Stimulated activated naive CD8-positive, alpha-beta T cell treated with anti-CD3 and anti-CD28 coated beads, Interleukin-15, Interleukin-2, amounts not matched to agents 100 ng/mL and 50 ng/mL, for 24 hours (primary cell): ENCODE measurements at regions not wholly inside any gene's neighbourhood (a gene's known extent, or its start where the extent isn't known, plus 50 kb on each side); places are given as distances from the start of the nearest gene placed in this dataset.

ENCODE experiments used
- H3K27ac Mint-ChIP-seq: one replicate; pipeline ENCODE4 v1.8.0; 2021; ENCODE audit warnings: mild to moderate bottlenecking, mixed read lengths
- H3K27me3 Mint-ChIP-seq: one replicate; pipeline ENCODE4 v1.8.0; 2021; ENCODE audit warnings: mixed read lengths
- H3K36me3 Mint-ChIP-seq: one replicate; pipeline ENCODE4 v1.8.0; 2021; ENCODE audit warnings: low read depth, mixed read lengths
- H3K4me1 Mint-ChIP-seq: one replicate; pipeline ENCODE4 v1.8.0; 2021; ENCODE audit warnings: low read depth, mixed read lengths
- H3K4me3 Mint-ChIP-seq: one replicate; pipeline ENCODE4 v1.8.0; 2021; ENCODE audit warnings: mild to moderate bottlenecking, mixed read lengths
- H3K9me3 Mint-ChIP-seq: one replicate; pipeline ENCODE4 v1.8.0; 2021; ENCODE audit warnings: mixed read lengths

DNA sequence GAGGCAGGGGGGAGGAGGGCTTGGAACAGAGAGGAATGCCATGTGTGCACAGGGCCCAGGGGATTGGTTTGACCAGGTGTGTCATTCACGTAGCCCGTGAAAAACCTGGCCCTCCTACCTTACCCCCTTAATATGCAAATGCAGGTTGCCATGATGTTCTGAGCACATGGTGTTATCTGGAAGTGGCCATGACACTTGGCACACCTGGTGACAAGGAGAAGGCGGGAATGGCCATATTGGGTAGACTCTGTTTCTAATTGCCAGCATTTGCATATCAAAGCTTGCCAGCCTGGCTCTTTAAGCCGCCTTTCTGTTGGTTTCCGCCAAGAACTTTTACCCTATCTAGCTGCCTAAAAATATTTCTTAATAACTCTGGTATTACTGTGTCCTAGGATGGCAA, 202.1 kb upstream of the DPH6 start:
- Mint-ChIP-seq H3K9me3 (peaks cover 1% of the 10 kb centered on the region), H3K4me1 (no peaks in the 10 kb centered on the region), H3K27ac (no peak overlapping the region), H3K36me3 (no peaks in the 10 kb centered on the region), H3K27me3 (peaks cover 4% of the 10 kb centered on the region), H3K4me3 (no peak overlapping the region)

- no peaks in the 10 kb centered on the region for H3K9me3 Mint-ChIP-seq
- no peak overlapping the region for H3K27ac Mint-ChIP-seq
- H3K4me3 Mint-ChIP-seq, result no peak overlapping the region
- no peaks in the 10 kb centered on the region for H3K4me1 Mint-ChIP-seq
- H3K36me3 Mint-ChIP-seq, result no peaks in the 10 kb centered on the region
- no peaks in the 10 kb centered on the region for H3K27me3 Mint-ChIP-seq
Observed at GRCh38 chr15:35750051-35750450, 204.1 kb upstream of the DPH6 start.

DNA sequence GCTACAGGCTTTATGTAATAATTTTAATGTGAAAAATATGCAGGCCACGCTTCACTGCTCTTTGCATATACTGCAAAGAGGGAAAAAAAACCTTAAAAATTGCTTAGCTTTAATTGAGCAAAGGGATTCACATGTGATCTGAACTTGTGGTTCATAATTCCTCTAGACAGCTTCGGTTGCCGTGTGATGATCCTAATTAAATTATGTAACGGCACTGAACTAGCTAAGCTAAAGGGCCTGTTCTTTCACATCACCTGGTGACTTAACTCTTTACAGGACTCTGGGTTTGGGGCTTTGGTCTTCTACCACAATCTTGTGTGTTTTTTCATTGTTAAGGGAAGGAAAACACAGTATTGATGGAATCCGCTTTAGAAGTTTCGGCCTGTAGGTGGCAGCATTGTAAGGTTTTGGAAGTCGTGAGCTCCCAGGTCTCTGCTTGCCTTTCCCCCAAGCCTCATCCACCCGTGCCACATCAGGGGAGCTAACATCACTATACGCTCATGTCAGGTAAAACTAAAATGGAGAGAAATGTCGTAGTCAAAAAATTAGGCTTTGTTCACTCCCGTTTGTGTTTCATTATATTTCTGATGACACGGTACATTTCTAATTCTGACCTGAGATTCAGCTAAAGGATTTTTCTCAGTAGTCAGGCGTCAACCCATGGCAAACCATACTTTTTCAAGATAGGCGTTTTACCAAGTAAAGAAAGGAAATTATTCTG, 205.6 kb upstream of the DPH6 start:
- Mint-ChIP-seq H3K4me3 (no peak overlapping the region), H3K9me3 (no peaks in the 10 kb centered on the region), H3K4me1 (no peaks in the 10 kb centered on the region), H3K27me3 (no peaks in the 10 kb centered on the region), H3K36me3 (no peaks in the 10 kb centered on the region), H3K27ac (no peak overlapping the region)

DNA sequence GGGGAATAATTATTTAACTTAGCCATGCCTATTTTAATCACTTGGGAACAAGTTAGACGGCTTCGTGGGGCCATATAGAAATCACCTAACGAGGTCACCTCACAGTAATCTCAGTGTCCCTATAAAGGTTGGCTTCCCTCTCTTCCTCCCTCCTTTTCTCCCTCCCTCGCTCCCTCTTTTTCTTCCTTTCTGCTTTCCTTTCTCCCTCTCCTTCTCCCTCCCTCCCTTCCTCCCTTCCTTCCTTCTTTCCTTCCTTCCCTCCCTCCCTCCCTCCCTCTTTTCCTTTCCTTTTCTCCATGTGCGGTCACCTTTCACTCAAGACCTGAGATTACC, 206.1 kb upstream of the DPH6 start:
- Mint-ChIP-seq H3K36me3 (no peaks in the 10 kb centered on the region), H3K27me3 (no peaks in the 10 kb centered on the region), H3K9me3 (no peaks in the 10 kb centered on the region), H3K4me1 (no peaks in the 10 kb centered on the region), H3K27ac (no peak overlapping the region), H3K4me3 (no peak overlapping the region)

DNA sequence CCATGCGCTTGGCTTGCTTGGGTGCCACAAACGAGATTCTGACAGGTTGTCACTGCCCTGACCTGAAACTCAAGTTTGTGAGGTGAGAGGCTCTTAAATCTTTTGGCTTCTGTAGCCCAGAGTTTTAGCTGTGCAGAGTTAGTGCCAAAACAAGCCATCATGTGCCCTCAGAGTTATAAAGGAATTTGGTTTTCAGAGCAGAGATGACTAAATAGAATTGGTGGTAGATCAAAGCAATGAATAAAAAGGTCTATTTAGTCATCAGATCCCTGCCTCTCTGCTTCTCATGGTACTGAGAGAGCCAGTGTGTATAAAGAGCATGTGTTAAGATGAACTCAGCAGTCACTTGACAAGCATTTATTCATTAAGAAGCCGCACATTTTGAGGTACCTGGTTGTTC, 207.5 kb upstream of the DPH6 start:
- H3K4me3 Mint-ChIP-seq, result no peak overlapping the region
- no peaks in the 10 kb centered on the region for H3K36me3 Mint-ChIP-seq
- no peak overlapping the region for H3K27ac Mint-ChIP-seq
- H3K4me1 Mint-ChIP-seq, result no peaks in the 10 kb centered on the region
- peaks cover 6% of the 10 kb centered on the region for H3K27me3 Mint-ChIP-seq
- no peaks in the 10 kb centered on the region for H3K9me3 Mint-ChIP-seq

GRCh38 chr15:35755237-35755802, 209.4 kb upstream of the DPH6 start:
- no peaks in the 10 kb centered on the region for H3K36me3 Mint-ChIP-seq
- H3K27me3 Mint-ChIP-seq, result peaks cover 6% of the 10 kb centered on the region
- H3K27ac Mint-ChIP-seq, result no peak overlapping the region
- H3K4me3 Mint-ChIP-seq, result no peak overlapping the region
- no peaks in the 10 kb centered on the region for H3K4me1 Mint-ChIP-seq
- no peaks in the 10 kb centered on the region for H3K9me3 Mint-ChIP-seq

DNA sequence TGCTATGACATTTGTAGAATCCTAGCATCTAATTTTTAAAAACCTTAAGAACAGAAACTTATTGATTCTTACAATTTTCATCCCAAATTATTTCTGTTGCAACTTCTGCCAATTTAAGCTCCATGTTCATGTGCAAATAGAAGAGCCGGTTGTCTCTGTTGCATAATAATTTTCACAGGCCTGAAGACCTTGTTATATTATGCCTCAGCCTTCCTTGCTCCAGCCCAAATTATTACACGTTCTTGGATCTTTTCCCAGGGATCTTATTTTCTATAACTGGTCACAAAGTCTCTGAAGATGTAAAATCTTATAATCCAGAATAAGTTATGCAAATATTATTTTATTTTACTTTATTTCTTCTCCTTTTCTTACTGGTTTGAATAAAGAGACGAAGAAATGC, 210.7 kb upstream of the DPH6 start:
- Mint-ChIP-seq H3K9me3 (no peaks in the 10 kb centered on the region), H3K27ac (no peak overlapping the region), H3K4me3 (no peak overlapping the region), H3K36me3 (no peaks in the 10 kb centered on the region), H3K4me1 (no peaks in the 10 kb centered on the region), H3K27me3 (peaks cover 6% of the 10 kb centered on the region)

- Mint-ChIP-seq H3K4me1 (no peaks in the 10 kb centered on the region), H3K27ac (no peak overlapping the region)
Observed at GRCh38 chr15:35757361-35757760, 211.4 kb upstream of the DPH6 start.

DNA sequence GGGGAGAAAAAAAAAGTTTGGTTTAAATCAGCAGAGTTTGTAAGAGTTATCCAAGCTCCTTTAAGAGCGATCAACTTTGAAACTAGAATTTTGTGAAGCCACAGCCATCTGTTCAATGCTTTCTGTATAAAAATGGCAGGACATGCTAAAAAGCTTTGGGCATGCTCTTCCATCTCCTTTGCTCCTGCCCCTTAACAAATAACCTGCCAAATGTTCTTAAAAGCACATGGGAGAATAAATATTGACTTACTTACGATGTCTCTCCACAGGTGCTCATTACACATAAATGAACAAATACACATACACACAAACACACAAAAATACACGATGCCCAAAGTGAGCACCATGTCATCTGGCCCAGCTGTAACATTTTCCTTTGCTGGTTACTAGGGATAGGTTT, 211.8 kb upstream of the DPH6 start:
- Mint-ChIP-seq H3K27ac (no peak overlapping the region), H3K4me1 (no peaks in the 10 kb centered on the region), H3K9me3 (no peaks in the 10 kb centered on the region), H3K27me3 (peaks cover 6% of the 10 kb centered on the region), H3K4me3 (no peak overlapping the region), H3K36me3 (no peaks in the 10 kb centered on the region)

More at GRCh38 chr15:35757361-35757760, 211.4 kb upstream of the DPH6 start:
- Mint-ChIP-seq H3K4me3 (no peak overlapping the region), H3K9me3 (no peaks in the 10 kb centered on the region), H3K36me3 (no peaks in the 10 kb centered on the region), H3K27me3 (peaks cover 6% of the 10 kb centered on the region)

GRCh38 chr15:35764661-35765519, 218.9 kb upstream of the DPH6 start:
- Mint-ChIP-seq H3K36me3 (no peaks in the 10 kb centered on the region), H3K4me1 (no peaks in the 10 kb centered on the region), H3K4me3 (no peak overlapping the region), H3K9me3 (no peaks in the 10 kb centered on the region), H3K27ac (no peak overlapping the region), H3K27me3 (no peaks in the 10 kb centered on the region)

DNA sequence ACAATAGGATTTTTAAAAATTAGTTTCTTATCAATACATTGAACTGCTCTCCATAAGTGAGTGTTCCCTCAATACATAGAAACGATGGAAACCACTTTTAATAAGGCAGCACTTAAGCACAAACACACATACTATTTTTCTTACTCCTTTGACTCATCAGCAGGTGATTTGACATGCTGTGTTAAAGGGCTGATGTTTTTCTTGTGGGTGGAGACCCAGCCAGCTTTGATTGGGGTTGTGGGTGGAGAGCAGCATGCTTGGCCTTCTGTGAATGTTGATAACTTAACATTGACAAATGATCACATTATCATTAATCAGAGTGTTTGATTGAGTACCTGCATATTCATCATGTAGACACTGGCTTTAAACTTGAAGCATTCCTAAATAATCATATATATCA, 223.0 kb upstream of the DPH6 start:
- H3K9me3 Mint-ChIP-seq, result no peaks in the 10 kb centered on the region
- H3K27me3 Mint-ChIP-seq, result no peaks in the 10 kb centered on the region
- no peak overlapping the region for H3K27ac Mint-ChIP-seq
- H3K4me1 Mint-ChIP-seq, result no peaks in the 10 kb centered on the region
- no peaks in the 10 kb centered on the region for H3K36me3 Mint-ChIP-seq
- no peak overlapping the region for H3K4me3 Mint-ChIP-seq

DNA sequence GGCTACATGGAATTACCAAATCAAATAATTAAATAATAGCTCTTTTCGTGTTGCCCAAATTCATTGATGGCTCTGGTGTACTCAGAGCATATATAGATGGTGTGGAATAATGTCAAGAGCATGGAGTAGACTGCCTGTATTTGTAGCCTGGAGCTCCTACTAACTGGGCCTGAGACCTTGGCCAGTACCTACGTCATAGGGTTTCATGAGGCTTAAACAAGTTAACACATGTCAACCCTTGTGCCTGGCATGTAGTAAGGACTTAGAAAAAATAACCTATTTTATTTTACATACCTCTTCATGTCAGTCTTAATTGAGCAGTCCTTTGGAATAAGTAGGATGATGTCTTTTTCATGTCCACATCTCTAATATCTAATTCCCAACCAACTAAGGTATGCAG, 223.7 kb upstream of the DPH6 start:
- Mint-ChIP-seq H3K4me1 (no peaks in the 10 kb centered on the region), H3K4me3 (no peak overlapping the region), H3K36me3 (no peaks in the 10 kb centered on the region), H3K9me3 (no peaks in the 10 kb centered on the region), H3K27me3 (no peaks in the 10 kb centered on the region), H3K27ac (no peak overlapping the region)

DNA sequence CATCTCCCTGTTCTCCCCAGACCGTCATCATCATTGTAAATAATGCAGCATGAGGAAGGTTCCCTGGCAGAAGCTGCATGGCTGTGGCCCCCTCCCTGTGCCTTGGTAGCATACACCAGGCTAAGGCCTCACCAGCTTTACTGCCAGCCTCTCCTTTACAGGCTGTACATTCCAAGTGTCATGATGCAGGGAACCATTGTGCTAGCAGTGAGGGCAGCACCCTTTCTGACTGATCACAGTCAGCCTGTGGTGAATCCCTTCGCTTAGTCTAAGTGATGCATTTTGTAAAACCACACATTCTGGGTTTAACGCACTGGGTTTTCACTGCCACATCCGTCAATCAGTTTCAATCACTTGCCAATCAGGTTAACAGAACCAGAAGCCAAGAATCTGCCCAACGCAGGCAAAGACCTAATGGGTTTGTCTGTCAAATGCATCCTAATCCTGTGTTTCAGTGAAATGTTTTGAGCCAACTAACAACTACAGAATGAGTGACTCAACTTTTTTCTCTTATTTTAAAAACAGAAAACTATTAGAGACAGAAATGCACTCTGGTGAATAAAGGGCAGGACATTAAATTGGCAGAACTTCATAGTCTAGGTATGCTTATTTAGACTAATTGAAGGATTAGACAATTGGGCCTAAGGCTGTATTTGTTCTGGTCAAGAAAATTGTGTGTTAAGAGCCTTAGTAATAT, 225.9 kb upstream of the DPH6 start:
- Mint-ChIP-seq H3K36me3 (no peaks in the 10 kb centered on the region), H3K27ac (no peak overlapping the region), H3K27me3 (no peaks in the 10 kb centered on the region), H3K9me3 (no peaks in the 10 kb centered on the region), H3K4me3 (no peak overlapping the region), H3K4me1 (no peaks in the 10 kb centered on the region)

DNA sequence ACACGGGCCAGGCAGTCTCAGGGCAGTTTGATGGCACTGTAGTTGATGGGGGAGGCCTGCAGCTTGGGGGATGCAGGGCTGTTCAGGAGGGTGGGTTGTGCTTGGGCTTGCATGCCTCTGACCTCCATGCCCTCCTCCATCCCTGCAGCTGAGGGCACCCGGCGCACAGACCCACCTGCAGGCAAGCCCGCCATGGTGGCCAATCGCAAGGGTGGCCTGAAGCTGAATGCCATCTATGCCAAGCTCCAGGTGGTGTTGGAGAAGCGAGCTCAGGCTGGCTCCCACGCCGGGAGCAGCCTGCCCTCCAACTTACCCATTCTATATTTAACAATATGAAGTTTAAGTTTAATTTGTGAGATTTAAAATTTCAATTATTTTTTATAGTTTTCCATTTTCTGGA, 228.7 kb upstream of the DPH6 start:
- no peaks in the 10 kb centered on the region for H3K27me3 Mint-ChIP-seq
- no peaks in the 10 kb centered on the region for H3K36me3 Mint-ChIP-seq

DNA sequence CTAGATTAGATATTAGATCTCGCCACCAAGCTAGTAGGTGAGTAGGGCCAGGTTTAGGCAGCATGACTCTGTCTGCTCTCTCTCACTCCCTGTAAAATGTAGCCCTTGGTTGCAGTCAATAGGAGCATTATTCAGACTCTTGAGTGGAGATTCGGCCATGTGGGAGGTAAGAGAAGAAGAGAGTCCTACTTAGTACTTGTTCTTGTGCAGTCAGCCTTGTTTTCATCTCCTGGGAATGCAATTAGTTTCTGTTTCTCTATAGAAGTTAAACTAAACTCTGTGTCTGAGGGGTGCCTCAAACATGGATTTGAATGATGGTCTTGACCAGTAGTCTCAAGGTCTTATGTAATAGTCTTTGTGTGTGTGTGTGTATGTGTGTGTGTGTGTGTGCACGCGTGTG, 229.5 kb upstream of the DPH6 start:
- no peaks in the 10 kb centered on the region for H3K36me3 Mint-ChIP-seq
- no peak overlapping the region for H3K4me3 Mint-ChIP-seq
- H3K27ac Mint-ChIP-seq, result no peak overlapping the region
- no peaks in the 10 kb centered on the region for H3K4me1 Mint-ChIP-seq
- H3K27me3 Mint-ChIP-seq, result no peaks in the 10 kb centered on the region
- H3K9me3 Mint-ChIP-seq, result no peaks in the 10 kb centered on the region

More for the DNA sequence above, 228.7 kb upstream of the DPH6 start:
- no peaks in the 10 kb centered on the region for H3K9me3 Mint-ChIP-seq
- no peaks in the 10 kb centered on the region for H3K4me1 Mint-ChIP-seq
- H3K4me3 Mint-ChIP-seq, result no peak overlapping the region
- H3K27ac Mint-ChIP-seq, result no peak overlapping the region
